Mesendoderm (in vitro differentiated cells): ENCODE measurements at regions not wholly inside any gene's neighbourhood (a gene's known extent, or its start where the extent isn't known, plus 50 kb on each side); places are given as distances from the start of the nearest gene placed in this dataset.
"Not testable (repeated sequence)": the region's sequence is repeated elsewhere in the genome, so short reads cannot be mapped to it uniquely, and the experiment has no call there.

ENCODE experiments used
- DNase-seq: peaks from one replicate; pipeline ENCODE4 v3.0.0; 2013
- H2AK5ac ChIP-seq: 2 replicates; pipeline ENCODE4 v1.6.1; 2013; ENCODE audit warnings: low read length, inconsistent platforms
- H2BK120ac ChIP-seq: 2 replicates; pipeline ENCODE4 v1.6.1; 2013; ENCODE audit warnings: low read depth, mild to moderate bottlenecking, low read length, moderate library complexity, mixed read lengths
- H2BK15ac ChIP-seq: replicated peaks from 2 replicates; pipeline ENCODE4 v1.6.1; 2013; ENCODE audit warnings: low read depth, mild to moderate bottlenecking, moderate library complexity
- H2BK5ac ChIP-seq: 2 replicates; pipeline ENCODE4 v1.6.1; 2013; ENCODE audit warnings: low read length, inconsistent platforms
- H3K18ac ChIP-seq: 2 replicates; pipeline ENCODE4 v1.6.1; 2013; ENCODE audit warnings: mild to moderate bottlenecking, low read length, mixed read lengths
- H3K23ac ChIP-seq: one replicate; pipeline ENCODE4 v1.6.1; 2013; ENCODE audit warnings: low read length
- H3K27ac ChIP-seq: 2 replicates; pipeline ENCODE4 v1.5.1; 2013; ENCODE audit warnings: low read depth, mild to moderate bottlenecking, inconsistent platforms, low read length, moderate library complexity
- H3K27me3 ChIP-seq: 2 replicates; pipeline ENCODE4 v1.6.1; 2013; ENCODE audit warnings: low read length, control low read depth, mild to moderate bottlenecking, inconsistent platforms; ENCODE audit not compliant: insufficient read depth, poor library complexity
- H3K36me3 ChIP-seq: 2 replicates; pipeline ENCODE4 v1.6.1; 2013; ENCODE audit warnings: low read length, inconsistent platforms; ENCODE audit not compliant: control insufficient read depth, insufficient read depth
- H3K4ac ChIP-seq: one replicate; pipeline ENCODE4 v1.6.1; 2013; ENCODE audit warnings: low read depth, mild to moderate bottlenecking, low read length, moderate library complexity
- H3K4me1 ChIP-seq: 2 replicates; pipeline ENCODE4 v1.6.1; 2013; ENCODE audit warnings: low read depth, low read length, inconsistent platforms; ENCODE audit not compliant: control insufficient read depth
- H3K4me2 ChIP-seq: 2 replicates; pipeline ENCODE4 v1.6.1; 2013; ENCODE audit warnings: low read length
- H3K4me3 ChIP-seq: 2 replicates; pipeline ENCODE4 v1.5.1; 2013; ENCODE audit warnings: mild to moderate bottlenecking, low read length
- H3K56ac ChIP-seq: one replicate; pipeline ENCODE4 v1.6.1; 2013; ENCODE audit warnings: low read length
- H3K79me1 ChIP-seq: 2 replicates; pipeline ENCODE4 v1.6.1; 2013; ENCODE audit warnings: low read length, inconsistent platforms
- H3K79me2 ChIP-seq: 2 replicates; pipeline ENCODE4 v1.6.1; 2013; ENCODE audit warnings: mild to moderate bottlenecking, low read length; ENCODE audit not compliant: control insufficient read depth, insufficient read depth
- H3K9ac ChIP-seq: 2 replicates; pipeline ENCODE4 v1.6.1; 2013; ENCODE audit warnings: low read length, inconsistent platforms
- H4K5ac ChIP-seq: one replicate; pipeline ENCODE4 v1.6.1; 2013; ENCODE audit warnings: low read length
- H4K8ac ChIP-seq: one replicate; pipeline ENCODE4 v1.6.1; 2013; ENCODE audit warnings: low read depth, mild to moderate bottlenecking, control low read depth, low read length, moderate library complexity
- WGBS: extraction: QIAGEN DNeasy Blood & Tissue Kit; methylation state at CpG from one replicate; pipeline ENCODE4 v1.1.7; 2013; ENCODE audit warnings: low lambda C conversion rate, missing lambda C conversion rate; ENCODE audit not compliant: insufficient coverage; ENCODE audit errors: extremely low coverage; 5-methylcytosine and 5-hydroxymethylcytosine counted together

- Histone ChIP-seq H3K23ac (no peak overlapping the region), H3K36me3 (no peaks in the 10 kb centered on the region), H3K18ac (no peak overlapping the region), H2BK5ac (no peak overlapping the region), H3K9ac (no peak overlapping the region), H3K79me2 (no peaks in the 10 kb centered on the region), H2AK5ac (no peak overlapping the region), H3K4ac (no peak overlapping the region), H2BK120ac (no peak overlapping the region), H3K79me1 (no peaks in the 10 kb centered on the region), H2BK15ac (no peak overlapping the region), H3K27ac (no peak overlapping the region), H3K4me3 (no peak overlapping the region), H4K8ac (no peak overlapping the region), H3K4me2 (no peak overlapping the region), H3K27me3 (no peaks in the 10 kb centered on the region), H4K5ac (no peak overlapping the region), H3K56ac (no peak overlapping the region), H3K4me1 (no peaks in the 10 kb centered on the region)
- no peak for DNase-seq
- no CpG with 5 or more reads among the region's 6 CpGs for WGBS
These were observed 127.8 kb upstream of the NETO1 start for GRCh38 chr18:72995558-72995957.

- Histone ChIP-seq H2BK15ac (no peak overlapping the region), H3K4me3 (no peak overlapping the region), H3K56ac (no peak overlapping the region), H2BK5ac (no peak overlapping the region), H3K4me2 (no peak overlapping the region), H3K4me1 (no peaks in the 10 kb centered on the region), H3K79me1 (no peaks in the 10 kb centered on the region), H3K27me3 (no peaks in the 10 kb centered on the region), H3K36me3 (no peaks in the 10 kb centered on the region), H4K8ac (no peak overlapping the region), H3K79me2 (no peaks in the 10 kb centered on the region), H3K23ac (no peak overlapping the region), H3K9ac (no peak overlapping the region), H3K18ac (no peak overlapping the region), H2BK120ac (no peak overlapping the region), H3K4ac (no peak overlapping the region), H4K5ac (no peak overlapping the region), H2AK5ac (no peak overlapping the region), H3K27ac (no peak overlapping the region)
- no peak for DNase-seq
- no CpG with 5 or more reads among the region's 3 CpGs for WGBS
These were observed 125.5 kb upstream of the NETO1 start for GRCh38 chr18:72993250-72993649.

- no peak overlapping the region for H2BK15ac ChIP-seq
- H4K5ac ChIP-seq = no peak overlapping the region
- no peaks in the 10 kb centered on the region for H3K36me3 ChIP-seq
- H3K4me3 ChIP-seq = no peak overlapping the region
- H3K27ac ChIP-seq = no peak overlapping the region
- no peak overlapping the region for H4K8ac ChIP-seq
- H2BK5ac ChIP-seq = no peak overlapping the region
- no peak overlapping the region for H3K9ac ChIP-seq
- no peaks in the 10 kb centered on the region for H3K4me1 ChIP-seq
- H3K23ac ChIP-seq = no peak overlapping the region
- no peak overlapping the region for H3K4me2 ChIP-seq
- H2AK5ac ChIP-seq = no peak overlapping the region
- H3K56ac ChIP-seq = no peak overlapping the region
- WGBS = no CpG with 5 or more reads among the region's 1 CpG
- H3K79me1 ChIP-seq = no peaks in the 10 kb centered on the region
- H3K4ac ChIP-seq = no peak overlapping the region
- no peak overlapping the region for H2BK120ac ChIP-seq
- H3K27me3 ChIP-seq = no peaks in the 10 kb centered on the region
- no peak overlapping the region for H3K18ac ChIP-seq
- no peaks in the 10 kb centered on the region for H3K79me2 ChIP-seq
- DNase-seq = no peak
These were observed 123.6 kb upstream of the NETO1 start for GRCh38 chr18:72991379-72991778.

GRCh38 chr18:72987570-72987969 lies 119.8 kb upstream of the NETO1 start:
- H2AK5ac ChIP-seq = not testable (repeated sequence)

GRCh38 chr18:72986103-72986502 lies 118.3 kb upstream of the NETO1 start:
- no peak overlapping the region for H3K4ac ChIP-seq
- H4K8ac ChIP-seq = no peak overlapping the region
- H3K18ac ChIP-seq = no peak overlapping the region
- H3K36me3 ChIP-seq = no peaks in the 10 kb centered on the region
- no peaks in the 10 kb centered on the region for H3K79me1 ChIP-seq
- H3K4me3 ChIP-seq = no peak overlapping the region
- H3K9ac ChIP-seq = no peak overlapping the region
- DNase-seq = no peak
- no peak overlapping the region for H3K56ac ChIP-seq
- no peaks in the 10 kb centered on the region for H3K27me3 ChIP-seq
- H3K4me2 ChIP-seq = no peak overlapping the region
- no CpG with 5 or more reads among the region's 1 CpG for WGBS
- no peak overlapping the region for H2AK5ac ChIP-seq
- no peak overlapping the region for H3K23ac ChIP-seq
- H2BK120ac ChIP-seq = no peak overlapping the region
- no peak overlapping the region for H4K5ac ChIP-seq
- no peak overlapping the region for H3K27ac ChIP-seq
- no peak overlapping the region for H2BK15ac ChIP-seq
- H3K79me2 ChIP-seq = no peaks in the 10 kb centered on the region
- no peaks in the 10 kb centered on the region for H3K4me1 ChIP-seq
- no peak overlapping the region for H2BK5ac ChIP-seq

More at GRCh38 chr18:72987570-72987969, 119.8 kb upstream of the NETO1 start:
- not testable (repeated sequence) for H3K4me3 ChIP-seq, H3K23ac ChIP-seq, H4K5ac ChIP-seq, H2BK5ac ChIP-seq, H3K27ac ChIP-seq, H3K36me3 ChIP-seq, H3K4ac ChIP-seq, H4K8ac ChIP-seq, H3K18ac ChIP-seq, H2BK120ac ChIP-seq, H2BK15ac ChIP-seq, H3K27me3 ChIP-seq, H3K4me1 ChIP-seq, H3K79me2 ChIP-seq, H3K9ac ChIP-seq, DNase-seq, H3K79me1 ChIP-seq, H3K56ac ChIP-seq, H3K4me2 ChIP-seq
- WGBS = no CpG with 5 or more reads among the region's 9 CpGs

- no CpG with 5 or more reads among the region's 2 CpGs for WGBS
- no peak overlapping the region for H3K27ac ChIP-seq
- no peaks in the 10 kb centered on the region for H3K27me3 ChIP-seq
- H3K36me3 ChIP-seq = no peaks in the 10 kb centered on the region
- H2BK120ac ChIP-seq = no peak overlapping the region
- H3K79me2 ChIP-seq = no peaks in the 10 kb centered on the region
- no peaks in the 10 kb centered on the region for H3K79me1 ChIP-seq
- H3K9ac ChIP-seq = no peak overlapping the region
- no peak overlapping the region for H3K4me3 ChIP-seq
- no peak overlapping the region for H3K18ac ChIP-seq
- no peak for DNase-seq
- no peaks in the 10 kb centered on the region for H3K4me1 ChIP-seq
- no peak overlapping the region for H3K23ac ChIP-seq
- no peak overlapping the region for H2BK5ac ChIP-seq
- no peak overlapping the region for H3K4ac ChIP-seq
- H3K4me2 ChIP-seq = no peak overlapping the region
- H3K56ac ChIP-seq = no peak overlapping the region
- no peak overlapping the region for H4K8ac ChIP-seq
- no peak overlapping the region for H4K5ac ChIP-seq
- H2AK5ac ChIP-seq = no peak overlapping the region
- H2BK15ac ChIP-seq = no peak overlapping the region
These were observed 117.9 kb upstream of the NETO1 start for GRCh38 chr18:72985686-72986085.
